IPS-15b (cell line): ENCODE measurements at regions not wholly inside any gene's neighbourhood (a gene's known extent, or its start where the extent isn't known, plus 50 kb on each side); places are given as distances from the start of the nearest gene placed in this dataset.

ENCODE experiments used
- H3K27me3 ChIP-seq: one replicate; pipeline ENCODE4 v1.6.1; 2013; ENCODE audit warnings: low read length; ENCODE audit not compliant: control insufficient read depth, insufficient read depth
- H3K36me3 ChIP-seq: one replicate; pipeline ENCODE4 v1.6.1; 2013; ENCODE audit warnings: low read length; ENCODE audit not compliant: control insufficient read depth, insufficient read depth
- H3K4me1 ChIP-seq: one replicate; pipeline ENCODE4 v1.6.1; 2013; ENCODE audit warnings: mild to moderate bottlenecking, low read length; ENCODE audit not compliant: control insufficient read depth, insufficient read depth
- H3K4me3 ChIP-seq: one replicate; pipeline ENCODE4 v1.5.1; 2013; ENCODE audit warnings: low read depth, low read length
- H3K9ac ChIP-seq: one replicate; pipeline ENCODE4 v1.6.1; 2013; ENCODE audit warnings: low read depth, mild to moderate bottlenecking, low read length
- H3K9me3 ChIP-seq: one replicate; pipeline ENCODE4 v1.6.1; 2013; ENCODE audit warnings: mild to moderate bottlenecking, low read length; ENCODE audit not compliant: control insufficient read depth, insufficient read depth

GRCh38 chr20:60727425-60727824 lies 524.6 kb upstream of the CDH4 start:
- no peak overlapping the region for H3K9ac ChIP-seq
- H3K9me3 ChIP-seq = no peaks in the 10 kb centered on the region
- H3K27me3 ChIP-seq = no peaks in the 10 kb centered on the region
- H3K4me3 ChIP-seq = no peak overlapping the region
- no peaks in the 10 kb centered on the region for H3K36me3 ChIP-seq
- H3K4me1 ChIP-seq = peaks cover 22% of the 10 kb centered on the region

- Histone ChIP-seq H3K9ac (no peak overlapping the region), H3K9me3 (no peaks in the 10 kb centered on the region), H3K36me3 (no peaks in the 10 kb centered on the region), H3K4me1 (peaks cover 22% of the 10 kb centered on the region), H3K27me3 (no peaks in the 10 kb centered on the region), H3K4me3 (no peak overlapping the region)
These were observed 523.4 kb upstream of the CDH4 start for GRCh38 chr20:60728705-60729104.

GRCh38 chr20:60729135-60729900 lies 522.7 kb upstream of the CDH4 start:
- peaks cover 22% of the 10 kb centered on the region for H3K4me1 ChIP-seq
- no peaks in the 10 kb centered on the region for H3K36me3 ChIP-seq
- H3K9ac ChIP-seq = no peak overlapping the region
- no peak overlapping the region for H3K4me3 ChIP-seq
- no peaks in the 10 kb centered on the region for H3K9me3 ChIP-seq
- no peaks in the 10 kb centered on the region for H3K27me3 ChIP-seq

GRCh38 chr20:60732322-60732721 lies 519.7 kb upstream of the CDH4 start:
- H3K9me3 ChIP-seq = peaks cover 2% of the 10 kb centered on the region
- no peaks in the 10 kb centered on the region for H3K27me3 ChIP-seq
- no peak overlapping the region for H3K4me3 ChIP-seq
- peaks cover 22% of the 10 kb centered on the region for H3K4me1 ChIP-seq
- H3K9ac ChIP-seq = no peak overlapping the region
- H3K36me3 ChIP-seq = no peaks in the 10 kb centered on the region

- Histone ChIP-seq H3K9me3 (peaks cover 3% of the 10 kb centered on the region), H3K27me3 (no peaks in the 10 kb centered on the region), H3K9ac (no peak overlapping the region), H3K4me3 (no peak overlapping the region), H3K4me1 (peaks cover 13% of the 10 kb centered on the region), H3K36me3 (no peaks in the 10 kb centered on the region)
These were observed 504.0 kb upstream of the CDH4 start for GRCh38 chr20:60748086-60748485.

- no peaks in the 10 kb centered on the region for H3K27me3 ChIP-seq
- H3K9me3 ChIP-seq = peaks cover 3% of the 10 kb centered on the region
- no peak overlapping the region for H3K9ac ChIP-seq
- peaks cover 13% of the 10 kb centered on the region for H3K4me1 ChIP-seq
- no peak overlapping the region for H3K4me3 ChIP-seq
- H3K36me3 ChIP-seq = no peaks in the 10 kb centered on the region
These were observed 502.1 kb upstream of the CDH4 start for GRCh38 chr20:60749804-60750602.

- H3K4me3 ChIP-seq = no peak overlapping the region
These were observed 501.2 kb upstream of the CDH4 start for GRCh38 chr20:60750909-60751308.

GRCh38 chr20:60751826-60752225 lies 500.2 kb upstream of the CDH4 start:
- peaks cover 13% of the 10 kb centered on the region for H3K4me1 ChIP-seq

More at GRCh38 chr20:60750909-60751308, 501.2 kb upstream of the CDH4 start:
- Histone ChIP-seq H3K4me1 (peaks cover 13% of the 10 kb centered on the region), H3K9ac (no peak overlapping the region), H3K36me3 (no peaks in the 10 kb centered on the region), H3K27me3 (no peaks in the 10 kb centered on the region), H3K9me3 (peaks cover 3% of the 10 kb centered on the region)

GRCh38 chr20:60752741-60753420 lies 499.2 kb upstream of the CDH4 start:
- Histone ChIP-seq H3K36me3 (no peaks in the 10 kb centered on the region), H3K27me3 (no peaks in the 10 kb centered on the region), H3K4me1 (peaks cover 13% of the 10 kb centered on the region), H3K9ac (no peak overlapping the region), H3K4me3 (no peak overlapping the region), H3K9me3 (peaks cover 3% of the 10 kb centered on the region)

More at GRCh38 chr20:60751826-60752225, 500.2 kb upstream of the CDH4 start:
- H3K9ac ChIP-seq = no peak overlapping the region
- no peaks in the 10 kb centered on the region for H3K27me3 ChIP-seq
- no peak overlapping the region for H3K4me3 ChIP-seq
- peaks cover 3% of the 10 kb centered on the region for H3K9me3 ChIP-seq
- no peaks in the 10 kb centered on the region for H3K36me3 ChIP-seq

GRCh38 chr20:60754856-60755255 lies 497.2 kb upstream of the CDH4 start:
- Histone ChIP-seq H3K36me3 (no peaks in the 10 kb centered on the region), H3K27me3 (no peaks in the 10 kb centered on the region), H3K4me3 (no peak overlapping the region), H3K4me1 (peaks cover 13% of the 10 kb centered on the region), H3K9me3 (peaks cover 2% of the 10 kb centered on the region), H3K9ac (no peak overlapping the region)

GRCh38 chr20:60759651-60760050 lies 492.4 kb upstream of the CDH4 start:
- no peaks in the 10 kb centered on the region for H3K36me3 ChIP-seq
- no peaks in the 10 kb centered on the region for H3K9me3 ChIP-seq
- H3K27me3 ChIP-seq = no peaks in the 10 kb centered on the region

More at GRCh38 chr20:60759651-60760050, 492.4 kb upstream of the CDH4 start:
- Histone ChIP-seq H3K4me1 (no peaks in the 10 kb centered on the region), H3K9ac (no peak overlapping the region), H3K4me3 (no peak overlapping the region)
